Heart left ventricle (tissue), 16 donors: ENCODE measurements at regions not wholly inside any gene's neighbourhood (a gene's known extent, or its start where the extent isn't known, plus 50 kb on each side); places are given as distances from the start of the nearest gene placed in this dataset.

ENCODE experiments used
- ATAC-seq, 4 donors: fragments of 200-7000 bp; cut with Tn5 transposase; one replicate each; pipeline ENCODE4 v1.9.1; 2020 to 2022; ENCODE audit warnings: moderate library complexity in 4 of 4, mild to moderate bottlenecking in 3 of 4, moderate number of reproducible peaks in 1 of 4
- DNase-seq, 5 donors: peaks; one replicate each; pipeline ENCODE4 v3.0.0-alpha.2; 2020
- H3K27ac ChIP-seq, 12 donors: fragments of 200-600 bp; sonication (generic) in 4 of 12; one replicate each; pipeline versions ENCODE4 v1.5.0 to v1.8.0; 2016 to 2022; ENCODE audit warnings: mild to moderate bottlenecking in 2 of 12
- H3K27me3 ChIP-seq, 9 donors: fragments of 200-600 bp; sonication (generic) in 2 of 9; one replicate each; pipeline versions ENCODE4 v1.5.1 to v1.8.0; 2016 to 2022; ENCODE audit warnings: mild to moderate bottlenecking in 3 of 9
- H3K36me3 ChIP-seq, 9 donors: fragments of 200-600 bp; sonication (generic) in 2 of 9; one replicate each; pipeline versions ENCODE4 v1.5.0 to v1.8.0; 2018 to 2022; ENCODE audit warnings: mild to moderate bottlenecking in 2 of 9
- H3K4me1 ChIP-seq, 12 donors: fragments of 200-600 bp; sonication (generic) in 4 of 12; one replicate each; pipeline versions ENCODE4 v1.5.0 to v1.8.0; 2016 to 2022; ENCODE audit warnings: mild to moderate bottlenecking in 3 of 12
- H3K4me3 ChIP-seq, 12 donors: fragments of 200-600 bp; sonication (generic) in 4 of 12; one replicate each; pipeline versions ENCODE4 v1.5.0 to v1.8.0; 2017 to 2022; ENCODE audit warnings: mild to moderate bottlenecking in 9 of 12, moderate library complexity in 4 of 12
- H3K9me3 ChIP-seq, 12 donors: fragments of 200-600 bp; sonication (generic) in 4 of 12; one replicate each; pipeline versions ENCODE4 v1.5.0 to v1.8.0; 2016 to 2022; ENCODE audit warnings: mild to moderate bottlenecking in 1 of 12
- CTCF ChIP-seq, 12 donors: fragments of 200-600 bp; sonication (generic) in 4 of 12; IDR thresholded peaks; one replicate each; pipeline versions ENCODE4 v1.5.0 to v1.8.0; 2018 to 2022; ENCODE audit warnings: antibody characterized with exemption in 12 of 12, mild to moderate bottlenecking in 5 of 12
- POLR2A ChIP-seq, 2 donors: fragments of 450-650 bp; IDR thresholded peaks; one replicate each; pipeline ENCODE4 v1.6.1; 2017; ENCODE audit warnings: antibody characterized with exemption in 2 of 2, mild to moderate bottlenecking in 2 of 2, moderate library complexity in 2 of 2
- WGBS, 4 donors: extraction: QIAGEN DNeasy Blood & Tissue Kit in 2 of 4; methylation state at CpG; one replicate each; pipeline versions ENCODE4 v1.1.5 to v1.1.7; 2013 to 2018; 5-methylcytosine and 5-hydroxymethylcytosine counted together
- intact Hi-C, 10 donors: fragments of 100-400 bp; cut with DNase I; formaldehyde crosslinking; loops; one replicate each; pipeline versions ENCODE4 v1.11.1 to v1.14.2; 2022
- donor health status: ischemic (EF 13 %, LVEDD 7.1; RV severe dilation, severe dysfunction).
- donor health status: healthy with polysubstance abuse.
- donor health status: DM: no; HTN: yes; CAD: no.
- donor health status: DM: no; HTN: no; CAD: no.
- donor health status: ischemic (EF 25% LVEDD 6.9; RV normal size, moderate dysfunction).
- donor health status: ischemic (EF 25% LVEDD 5.7; RV mildly dilated, moderate dysfunction).
- donor health status: healthy.
- donor health status: DM: yes; HTN: yes; CAD: no.
- donor health status: ischemic (EF 35%, LVEDD 5.7; RV mildly dilated, moderate dysfunction).
- donor health status: nonischemic (EF 11% LVEDD 7.7; RV severe dilation, severe dysfunction).
- donor health status: DM: yes; HTN: yes; CAD: no.
- donor health status: PGD.
- donor health status: ischemic (EF 29% LVEDD 5.4; RV normal size, mild dysfunction).
- donor health status: nonischemic (EF 23%, LVEDD 6.1; RV moderate dilation, normal function).

- DNase-seq (no peak), ATAC-seq (no peak)
- H3K4me1 ChIP-seq: no peaks in the 10 kb centered on the region
- no peak overlapping the region for H3K4me3 ChIP-seq
- intact Hi-C loops: no loop called here
- peaks cover 0 to 39% (median 5%) of the 10 kb centered on the region in 12 donors for H3K9me3 ChIP-seq
- H3K27me3 ChIP-seq: no peaks in the 10 kb centered on the region
- TF ChIP-seq POLR2A (IDR thresholded peaks at IDR 0.05) (no peak), CTCF (IDR thresholded peaks at IDR 0.05) (no peak)
- 77 to 93% (median 87%) methylated on average over 3 of the region's 3 CpGs for WGBS, 4 donors
- no peaks in the 10 kb centered on the region for H3K36me3 ChIP-seq
- no peak overlapping the region for H3K27ac ChIP-seq
Measured at GRCh38 chr3:107034142-107034541, 343.1 kb upstream of the CCDC54 start.

- Histone ChIP-seq H3K4me3 (no peak overlapping the region), H3K27me3 (no peaks in the 10 kb centered on the region), H3K36me3 (no peaks in the 10 kb centered on the region), H3K27ac (no peak overlapping the region), H3K9me3 (peaks cover 0 to 39% (median 5%) of the 10 kb centered on the region in 12 donors), H3K4me1 (no peaks in the 10 kb centered on the region)
- intact Hi-C loops: no loop called here
- ATAC-seq (no peak), DNase-seq (no peak)
- TF ChIP-seq CTCF (IDR thresholded peaks at IDR 0.05) (no peak), POLR2A (IDR thresholded peaks at IDR 0.05) (no peak)
- WGBS, 4 donors: 83 to 89% (median 88%) methylated on average over 2 of the region's 2 CpGs
Measured at GRCh38 chr3:107035176-107035575, 342.1 kb upstream of the CCDC54 start.

- H3K36me3 ChIP-seq: no peaks in the 10 kb centered on the region
- no peaks in the 10 kb centered on the region for H3K27me3 ChIP-seq
- H3K27ac ChIP-seq: no peak overlapping the region
- peaks cover 0 to 15% (median 0%) of the 10 kb centered on the region in 12 donors for H3K9me3 ChIP-seq
- 36 to 55% (median 44%) methylated on average over 1 of the region's 1 CpG for WGBS, 4 donors
- ATAC-seq: no peak
- H3K4me1 ChIP-seq: no peaks in the 10 kb centered on the region
- DNase-seq: no peak
- H3K4me3 ChIP-seq: no peak overlapping the region
- intact Hi-C loops: no loop called here
- TF ChIP-seq CTCF (IDR thresholded peaks at IDR 0.05): no peak
- TF ChIP-seq POLR2A (IDR thresholded peaks at IDR 0.05): no peak
Measured at GRCh38 chr3:107044677-107045076, 332.6 kb upstream of the CCDC54 start.

- Histone ChIP-seq H3K27ac (no peak overlapping the region), H3K27me3 (no peaks in the 10 kb centered on the region), H3K36me3 (no peaks in the 10 kb centered on the region), H3K9me3 (peaks cover 0 to 13% (median 0%) of the 10 kb centered on the region in 12 donors), H3K4me1 (no peaks in the 10 kb centered on the region), H3K4me3 (no peak overlapping the region)
- WGBS, 4 donors: 31 to 44% (median 36%) methylated on average over 3 of the region's 3 CpGs
- TF ChIP-seq CTCF (IDR thresholded peaks at IDR 0.05) (no peak), POLR2A (IDR thresholded peaks at IDR 0.05) (no peak)
- intact Hi-C loops: no loop called here
- ATAC-seq (peak in 3 of 4 donors; percentile 41 to 56 (median 45)), DNase-seq (no peak)
Measured at GRCh38 chr3:107045791-107046190, 331.4 kb upstream of the CCDC54 start.
